Heart right ventricle (tissue), 16 donors: ENCODE measurements at regions not wholly inside any gene's neighbourhood (a gene's known extent, or its start where the extent isn't known, plus 50 kb on each side); places are given as distances from the start of the nearest gene placed in this dataset.

Experiments used
- ATAC-seq, 8 donors: fragments of 200-7000 bp; cut with Tn5 transposase; one replicate each; pipeline ENCODE4 v1.9.1; 2020; ENCODE audit warnings: mild to moderate bottlenecking in 8 of 8, moderate library complexity in 8 of 8, moderate number of reproducible peaks in 1 of 8
- DNase-seq, 2 donors: peaks; one replicate each; pipeline ENCODE4 v3.0.0-alpha.2; 2020
- H3K27ac ChIP-seq, 10 donors: fragments of 200-600 bp; sonication (generic) in 2 of 10; one replicate each; pipeline versions ENCODE4 v1.5.0 to v1.8.0; 2020 to 2022; ENCODE audit warnings: mild to moderate bottlenecking in 3 of 10
- H3K27me3 ChIP-seq, 7 donors: fragments of 200-600 bp; one replicate each; pipeline ENCODE4 v1.8.0; 2021 to 2022; ENCODE audit warnings: mild to moderate bottlenecking in 2 of 7
- H3K36me3 ChIP-seq, 9 donors: fragments of 200-600 bp; sonication (generic) in 1 of 9; one replicate each; pipeline versions ENCODE4 v1.5.0 to v1.8.0; 2020 to 2022; ENCODE audit warnings: mild to moderate bottlenecking in 2 of 9
- H3K4me1 ChIP-seq, 9 donors: fragments of 200-600 bp; sonication (generic) in 1 of 9; one replicate each; pipeline versions ENCODE4 v1.5.0 to v1.8.0; 2020 to 2022; ENCODE audit warnings: mild to moderate bottlenecking in 4 of 9
- H3K4me3 ChIP-seq, 10 donors: fragments of 200-600 bp; sonication (generic) in 2 of 10; one replicate each; pipeline versions ENCODE4 v1.5.0 to v1.8.0; 2020 to 2022; ENCODE audit warnings: mild to moderate bottlenecking in 7 of 10, moderate library complexity in 2 of 10
- H3K9me3 ChIP-seq, 11 donors: fragments of 200-600 bp in 10 of 11; sonication (generic) in 2 of 11; one replicate each; pipeline versions ENCODE4 v1.5.0 to v1.8.0; 2013 to 2022; ENCODE audit warnings: mild to moderate bottlenecking in 2 of 11, control low read depth in 1 of 11, moderate library complexity in 1 of 11
- WGBS, 2 donors: extraction: QIAGEN DNeasy Blood & Tissue Kit; methylation state at CpG; one replicate each; pipeline ENCODE4 v1.1.7; 2013; ENCODE audit warnings: inconsistent platforms in 1 of 2; 5-methylcytosine and 5-hydroxymethylcytosine counted together
- intact Hi-C, 10 donors: fragments of 100-400 bp; cut with DNase I; formaldehyde crosslinking; loops; one replicate each; pipeline versions ENCODE4 v1.11.1 to v1.14.2; 2022
- TF ChIP-seq, protein P1 (sequence below), 9 donors: fragments of 200-600 bp; sonication (generic) in 2 of 9; IDR thresholded peaks; one replicate each; pipeline versions ENCODE4 v1.5.0 to v1.8.0; 2021 to 2022; ENCODE audit warnings: antibody characterized with exemption in 9 of 9, mild to moderate bottlenecking in 5 of 9, moderate library complexity in 1 of 9
- donor health status: Arrhythmogenic right ventricular cardiomyopathy.
- donor health status: ischemic (EF 13 %, LVEDD 7.1; RV severe dilation, severe dysfunction).
- donor health status: healthy with polysubstance abuse.
- donor health status: DM: no; HTN: yes; CAD: no.
- donor health status: DM: no; HTN: no; CAD: no.
- donor health status: ischemic (EF 25% LVEDD 6.9; RV normal size, moderate dysfunction).
- donor health status: ischemic (EF 25% LVEDD 5.7; RV mildly dilated, moderate dysfunction).
- donor health status: healthy.
- donor health status: DM: yes; HTN: yes; CAD: no.
- donor health status: Ischemic cardiomyopathy.
- donor health status: ischemic (EF 35%, LVEDD 5.7; RV mildly dilated, moderate dysfunction).
- donor health status: nonischemic (EF 11% LVEDD 7.7; RV severe dilation, severe dysfunction).
- donor health status: DM: yes; HTN: yes; CAD: no.
- donor health status: PGD.
- donor health status: ischemic (EF 29% LVEDD 5.4; RV normal size, mild dysfunction).
- donor health status: nonischemic (EF 23%, LVEDD 6.1; RV moderate dilation, normal function).

DNA sequence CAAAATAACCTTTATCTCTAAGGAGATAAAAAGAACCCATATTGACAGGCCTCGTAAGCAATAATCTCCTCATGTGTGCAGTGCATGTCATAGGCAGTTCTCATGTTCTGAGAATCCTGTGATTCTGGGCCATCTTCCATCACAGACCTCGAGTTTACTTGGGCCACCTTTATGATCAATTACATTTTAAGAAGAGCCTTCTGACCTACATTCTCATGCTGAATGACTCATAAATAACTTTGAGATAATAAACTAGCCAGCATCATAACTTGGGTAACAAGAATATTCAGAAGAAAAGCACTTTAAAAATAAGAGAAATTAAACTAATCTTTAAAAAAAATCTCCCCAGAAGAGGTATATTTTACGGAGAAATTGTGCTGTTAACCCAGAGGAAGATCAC lies 310.7 kb upstream of the ZNF717 start:
- Histone ChIP-seq H3K36me3 (no peaks in the 10 kb centered on the region), H3K27ac (no peak overlapping the region), H3K9me3 (no peaks in the 10 kb centered on the region), H3K4me3 (no peak overlapping the region), H3K27me3 (no peaks in the 10 kb centered on the region), H3K4me1 (no peaks in the 10 kb centered on the region)
- DNase-seq (no peak), ATAC-seq (no peak)
- intact Hi-C loops = loop anchor here in 1 of 10 donors (10.0 kb wide), 1 partner anchor 921 kb away; no protein-coding TSS in a partner anchor
- TF ChIP-seq, protein P1, sequence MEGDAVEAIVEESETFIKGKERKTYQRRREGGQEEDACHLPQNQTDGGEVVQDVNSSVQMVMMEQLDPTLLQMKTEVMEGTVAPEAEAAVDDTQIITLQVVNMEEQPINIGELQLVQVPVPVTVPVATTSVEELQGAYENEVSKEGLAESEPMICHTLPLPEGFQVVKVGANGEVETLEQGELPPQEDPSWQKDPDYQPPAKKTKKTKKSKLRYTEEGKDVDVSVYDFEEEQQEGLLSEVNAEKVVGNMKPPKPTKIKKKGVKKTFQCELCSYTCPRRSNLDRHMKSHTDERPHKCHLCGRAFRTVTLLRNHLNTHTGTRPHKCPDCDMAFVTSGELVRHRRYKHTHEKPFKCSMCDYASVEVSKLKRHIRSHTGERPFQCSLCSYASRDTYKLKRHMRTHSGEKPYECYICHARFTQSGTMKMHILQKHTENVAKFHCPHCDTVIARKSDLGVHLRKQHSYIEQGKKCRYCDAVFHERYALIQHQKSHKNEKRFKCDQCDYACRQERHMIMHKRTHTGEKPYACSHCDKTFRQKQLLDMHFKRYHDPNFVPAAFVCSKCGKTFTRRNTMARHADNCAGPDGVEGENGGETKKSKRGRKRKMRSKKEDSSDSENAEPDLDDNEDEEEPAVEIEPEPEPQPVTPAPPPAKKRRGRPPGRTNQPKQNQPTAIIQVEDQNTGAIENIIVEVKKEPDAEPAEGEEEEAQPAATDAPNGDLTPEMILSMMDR (IDR thresholded peaks at IDR 0.05) = no peak
- whole genome bisulfite sequencing, 2 donors = 63 to 65% methylated on average over 3 of the region's 3 CpGs

DNA sequence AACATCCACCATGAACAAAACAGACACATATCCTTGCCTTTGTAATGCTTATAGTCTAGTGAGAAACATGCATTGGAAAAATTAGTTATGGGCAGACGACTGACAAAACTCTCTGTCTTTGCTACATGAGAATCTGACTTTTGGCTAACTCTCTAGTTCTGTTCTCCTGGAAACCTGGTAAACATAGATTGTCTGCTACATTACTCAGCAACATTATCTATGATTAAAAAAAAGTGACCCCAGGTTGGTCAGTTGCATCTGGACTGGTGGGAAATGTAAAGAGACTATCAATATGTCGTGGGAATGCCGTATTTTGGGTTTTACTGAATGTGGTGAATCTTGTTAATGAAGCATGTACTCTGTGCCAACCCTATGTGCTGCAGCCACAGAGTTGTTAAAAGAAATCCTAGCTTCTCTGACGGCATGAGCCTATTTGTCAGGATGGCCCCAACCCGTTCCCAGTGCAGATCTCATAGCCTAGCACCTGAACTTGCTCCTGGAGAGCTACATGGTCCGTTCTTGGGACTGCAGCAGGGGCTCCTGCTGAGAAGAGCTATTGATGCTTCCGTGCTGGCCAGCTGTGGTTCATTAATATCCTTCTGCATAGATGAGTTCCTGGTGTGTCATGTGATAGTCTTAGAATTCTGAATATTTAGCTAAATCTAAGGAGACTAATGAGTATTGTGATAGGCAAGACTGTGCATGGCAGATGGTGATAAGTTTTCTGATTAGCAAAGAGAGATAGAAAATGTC lies 311.7 kb upstream of the ZNF717 start:
- intact Hi-C loops = loop anchor here in 1 of 10 donors (10.0 kb wide), 1 partner anchor 922 kb away; no protein-coding TSS in a partner anchor
- H3K27ac ChIP-seq = no peak overlapping the region
- 53 to 63% methylated on average over 7 of the region's 7 CpGs for WGBS, 2 donors

GRCh38 chr3:76097589-76097969 lies 312.2 kb upstream of the ZNF717 start:
- Histone ChIP-seq H3K27ac (no peak overlapping the region), H3K4me3 (no peak overlapping the region), H3K4me1 (no peaks in the 10 kb centered on the region), H3K27me3 (no peaks in the 10 kb centered on the region), H3K36me3 (no peaks in the 10 kb centered on the region), H3K9me3 (no peaks in the 10 kb centered on the region)
- intact Hi-C loops = loop anchor here in 1 of 10 donors (10.0 kb wide), 1 partner anchor 923 kb away; no protein-coding TSS in a partner anchor
- DNase-seq (no peak), ATAC-seq (no peak)
- TF ChIP-seq, protein P1 (IDR thresholded peaks at IDR 0.05) = no peak
- WGBS, 2 donors = 66 to 69% methylated on average over 3 of the region's 3 CpGs

More for the DNA sequence above, 311.7 kb upstream of the ZNF717 start:
- no peaks in the 10 kb centered on the region for H3K4me1 ChIP-seq
- no peaks in the 10 kb centered on the region for H3K27me3 ChIP-seq
- no peaks in the 10 kb centered on the region for H3K36me3 ChIP-seq
- no peak for ATAC-seq
- TF ChIP-seq, protein P1 (IDR thresholded peaks at IDR 0.05) = no peak
- no peak overlapping the region for H3K4me3 ChIP-seq
- no peak for DNase-seq
- H3K9me3 ChIP-seq = no peaks in the 10 kb centered on the region

- no peaks in the 10 kb centered on the region for H3K9me3 ChIP-seq
- intact Hi-C loops = loop anchor here in 1 of 10 donors (10.0 kb wide), 1 partner anchor 925 kb away; no protein-coding TSS in a partner anchor
- DNase-seq = no peak
- H3K27me3 ChIP-seq = no peaks in the 10 kb centered on the region
- H3K36me3 ChIP-seq = no peaks in the 10 kb centered on the region
- no peak overlapping the region for H3K4me3 ChIP-seq
- ATAC-seq = no peak
- 86 to 89% methylated on average over 4 of the region's 4 CpGs for WGBS, 2 donors
- TF ChIP-seq, protein P1 (IDR thresholded peaks at IDR 0.05) = no peak
- H3K27ac ChIP-seq = no peak overlapping the region
- no peaks in the 10 kb centered on the region for H3K4me1 ChIP-seq
Measured at GRCh38 chr3:76099956-76100355, 314.6 kb upstream of the ZNF717 start.
